SU-DHL-6 (cell line): ENCODE measurements at regions not wholly inside any gene's neighbourhood (a gene's known extent, or its start where the extent isn't known, plus 50 kb on each side); places are given as distances from the start of the nearest gene placed in this dataset.

Experiments used
- CTCF ChIP-seq: fragments of 200-600 bp; sonication (generic); IDR thresholded peaks from one replicate; pipeline ENCODE4 v1.5.1; 2017; ENCODE audit warnings: antibody characterized with exemption, mild to moderate bottlenecking, low read length, moderate library complexity; ENCODE audit not compliant: insufficient read depth, poor library complexity, severe bottlenecking
- EZH2phosphoT487 ChIP-seq: fragments of 200-600 bp; sonication (generic), shearing (Covaris generic); conservative IDR thresholded peaks from 2 replicates; pipeline ENCODE4 v1.6.1; 2018; ENCODE audit warnings: mild to moderate bottlenecking, antibody characterized with exemption, low read length, moderate library complexity, mixed read lengths

DNA sequence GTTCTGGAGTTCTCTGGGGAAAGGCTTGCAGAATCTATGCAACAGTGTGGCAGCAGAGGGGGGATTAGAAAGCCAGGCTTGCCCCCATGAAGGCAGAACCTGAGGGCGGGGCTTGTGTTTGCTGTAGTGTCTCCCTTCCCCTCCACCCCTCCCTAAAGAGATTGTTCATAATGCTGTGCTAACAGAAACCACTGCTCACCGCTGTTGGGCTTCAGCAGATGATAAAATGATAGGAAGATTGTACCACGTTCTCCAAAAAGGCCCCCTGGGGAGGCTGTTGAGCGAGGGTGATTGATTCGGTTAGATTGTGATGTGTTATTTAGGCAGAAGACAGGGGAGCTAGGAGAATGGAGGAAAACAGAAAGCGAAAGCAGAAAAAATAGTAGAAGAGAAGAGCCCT, 215.2 kb upstream of the NCAM1 start:
- TF ChIP-seq CTCF, result no peak
- no peak for TF ChIP-seq EZH2phosphoT487
